HG03095 (cell line): ENCODE measurements at regions not wholly inside any gene's neighbourhood (a gene's known extent, or its start where the extent isn't known, plus 50 kb on each side); places are given as distances from the start of the nearest gene placed in this dataset.
"Not testable (repeated sequence)": the region's sequence is repeated elsewhere in the genome, so short reads cannot be mapped to it uniquely, and the experiment has no call there.

Source experiments
- ATAC-seq: cut with Tn5 transposase; IDR thresholded peaks from one replicate; pipeline ENCODE4 v1.9.1; 2021; ENCODE audit warnings: moderate library complexity; ENCODE audit not compliant: unreplicated experiment

DNA sequence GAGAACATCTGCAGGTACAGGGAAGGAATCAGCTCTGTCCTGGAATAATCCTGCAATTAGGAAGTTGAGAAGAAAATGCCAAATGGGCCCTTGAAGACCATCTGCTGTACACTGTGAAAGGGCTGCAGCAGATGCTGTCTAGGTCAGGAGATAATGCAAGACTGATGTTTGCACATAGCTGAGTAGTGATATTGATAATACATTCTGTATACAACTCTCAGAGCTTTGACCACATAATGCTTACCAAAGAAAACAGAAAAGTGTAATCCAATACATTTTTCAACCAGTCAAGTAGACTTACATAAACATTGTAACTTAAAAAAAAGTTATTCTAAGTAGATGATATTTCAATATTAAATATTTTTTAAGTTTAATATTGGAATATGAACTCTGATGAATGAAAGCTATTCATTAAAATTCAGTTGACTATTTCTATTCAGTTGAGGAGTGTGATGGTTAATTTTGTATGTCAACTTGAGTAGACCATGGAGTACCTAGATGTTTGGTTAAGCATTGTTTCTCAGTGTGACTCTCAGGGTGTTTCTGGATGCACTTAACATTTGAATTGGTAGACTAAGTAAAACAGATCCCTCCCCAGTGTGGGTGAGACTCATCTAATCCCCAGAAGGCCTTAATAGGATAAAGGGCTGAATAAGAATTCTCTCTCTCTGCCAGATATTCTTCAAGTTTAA, 380.1 kb upstream of the PRR16 start:
- no peak for ATAC-seq

DNA sequence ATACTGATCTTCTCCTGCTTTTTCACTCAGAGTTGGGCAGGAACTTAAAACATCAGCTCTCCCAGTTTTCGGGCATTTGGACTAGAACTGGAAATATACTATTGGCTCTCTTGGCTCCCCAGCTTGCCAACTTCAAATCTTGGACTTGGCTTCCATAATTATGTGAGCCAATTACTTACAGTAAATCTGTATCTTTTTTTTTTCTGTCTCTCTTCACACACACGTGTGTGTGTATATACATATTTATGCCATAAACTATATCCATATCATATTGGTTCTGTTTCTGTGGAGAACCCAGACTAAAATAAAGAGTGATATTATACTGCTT, 379.6 kb upstream of the PRR16 start:
- no peak for ATAC-seq

DNA sequence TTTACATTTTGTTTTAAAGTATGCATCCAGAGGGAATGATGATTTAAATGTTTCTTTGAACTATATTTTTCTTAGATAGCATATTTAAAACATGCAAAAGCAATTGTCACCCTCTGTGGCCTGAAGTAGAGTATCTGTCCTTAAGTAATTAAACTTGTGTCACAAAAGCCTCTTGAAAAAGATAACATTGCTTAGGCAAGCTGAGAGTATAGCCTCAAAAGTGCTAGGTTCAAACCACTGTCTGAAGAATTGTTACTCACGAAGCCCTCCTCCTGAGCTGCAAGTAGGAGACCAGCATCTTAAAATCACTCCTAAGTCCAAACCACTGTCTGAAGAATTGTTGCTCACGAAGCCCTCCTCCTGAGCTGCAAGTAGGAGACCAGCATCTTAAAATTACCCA, 378.0 kb upstream of the PRR16 start:
- no peak for ATAC-seq

DNA sequence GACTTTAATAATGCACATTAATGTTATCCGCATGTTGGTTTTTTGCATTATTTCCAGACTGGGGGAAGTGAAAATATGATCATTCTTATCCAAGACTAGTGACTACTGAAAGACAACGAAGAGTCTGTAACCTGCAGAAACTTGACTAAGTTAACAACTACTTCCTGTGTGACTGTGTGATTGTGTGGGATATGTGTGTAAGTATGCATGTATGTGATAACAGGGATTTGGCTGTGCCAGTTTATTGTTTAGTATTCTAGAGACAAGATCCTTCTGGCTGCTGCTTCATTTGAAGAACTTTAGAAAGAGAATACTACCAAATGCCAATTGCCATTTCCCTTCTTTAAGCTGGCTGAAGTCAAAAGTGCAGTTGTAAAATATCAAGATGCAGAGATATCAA, 375.7 kb upstream of the PRR16 start:
- ATAC-seq = no peak

DNA sequence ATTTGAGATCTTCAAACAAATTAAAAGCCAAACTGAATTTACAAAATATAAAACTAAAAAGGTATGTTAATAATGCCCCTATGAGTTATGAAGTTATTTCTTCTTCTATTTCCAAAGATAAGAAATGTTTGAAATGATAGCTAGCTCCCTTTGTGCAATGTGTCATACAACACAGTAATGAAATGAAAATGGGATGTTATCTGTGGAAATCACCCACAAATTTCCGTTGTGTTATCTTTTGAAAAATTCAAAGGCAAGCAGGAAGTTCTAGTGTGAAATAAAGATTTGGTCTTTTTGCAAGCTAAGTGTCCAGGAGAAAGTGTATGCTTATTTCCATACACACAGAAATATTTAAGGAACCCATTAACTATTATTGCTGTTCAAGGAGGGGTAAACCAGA, 375.3 kb upstream of the PRR16 start:
- ATAC-seq = no peak

DNA sequence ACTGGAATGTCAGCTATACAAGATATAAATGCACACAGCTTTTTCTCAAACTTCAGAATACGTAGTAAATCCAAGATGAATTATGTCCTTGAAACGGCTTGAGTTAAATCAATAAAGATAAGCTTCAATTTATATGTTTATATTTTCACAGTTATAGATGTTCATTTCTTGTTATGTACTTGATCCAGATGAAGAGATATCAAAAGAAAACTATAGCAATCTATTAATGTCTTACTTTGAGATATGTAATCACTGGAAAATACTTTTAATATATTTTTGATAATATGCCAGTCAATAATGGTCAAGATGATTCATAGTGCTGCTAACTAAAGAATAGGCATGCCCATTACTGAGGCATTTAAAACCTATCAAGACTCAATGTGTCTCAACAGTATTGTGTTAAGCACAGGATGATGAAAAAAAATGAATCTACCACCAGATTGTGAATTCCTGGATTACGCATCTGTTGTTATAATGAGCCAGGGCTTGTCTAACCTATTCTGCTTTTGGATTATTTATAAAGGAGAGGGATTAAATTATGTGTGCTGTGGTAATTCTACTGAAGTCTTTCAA, 372.6 kb upstream of the PRR16 start:
- ATAC-seq = no peak

DNA sequence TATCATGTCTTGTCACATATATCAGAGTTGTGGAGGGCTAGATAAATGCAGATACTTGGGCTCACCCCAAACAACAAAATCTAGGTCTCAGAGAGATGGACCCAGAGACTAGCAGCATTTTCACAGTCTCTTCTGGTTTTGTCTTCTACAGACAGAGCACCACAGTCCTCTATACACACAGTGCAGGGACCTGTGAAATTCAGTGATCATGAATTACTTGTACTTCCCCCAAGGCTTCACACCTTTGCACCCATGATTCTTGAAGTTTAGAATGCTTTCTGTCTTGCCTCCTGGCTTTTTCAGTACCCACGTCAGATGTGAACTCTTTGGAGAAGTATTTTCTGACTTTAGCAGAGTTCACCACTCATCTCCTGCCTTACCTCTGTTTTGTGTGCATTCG, 371.5 kb upstream of the PRR16 start:
- no peak for ATAC-seq

DNA sequence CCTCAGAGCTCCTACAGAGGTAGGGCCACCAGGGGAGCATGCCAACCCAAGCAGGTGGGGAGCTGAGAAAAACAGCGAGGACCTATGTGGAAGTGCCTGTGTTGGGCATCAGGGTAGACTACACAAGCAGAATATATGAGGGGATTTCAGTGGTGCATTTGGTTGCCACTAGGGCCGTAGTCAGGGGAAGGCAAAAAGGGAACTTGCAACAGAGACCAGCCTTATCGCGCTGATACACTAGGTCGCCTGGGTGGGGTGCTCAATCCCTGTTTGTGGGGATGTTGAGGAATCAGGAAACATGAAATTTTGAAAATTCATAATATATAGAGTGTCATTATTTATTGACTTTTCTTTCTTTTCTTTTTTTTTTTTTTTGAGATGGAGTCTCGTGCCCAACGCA, 370.9 kb upstream of the PRR16 start:
- ATAC-seq = no peak

DNA sequence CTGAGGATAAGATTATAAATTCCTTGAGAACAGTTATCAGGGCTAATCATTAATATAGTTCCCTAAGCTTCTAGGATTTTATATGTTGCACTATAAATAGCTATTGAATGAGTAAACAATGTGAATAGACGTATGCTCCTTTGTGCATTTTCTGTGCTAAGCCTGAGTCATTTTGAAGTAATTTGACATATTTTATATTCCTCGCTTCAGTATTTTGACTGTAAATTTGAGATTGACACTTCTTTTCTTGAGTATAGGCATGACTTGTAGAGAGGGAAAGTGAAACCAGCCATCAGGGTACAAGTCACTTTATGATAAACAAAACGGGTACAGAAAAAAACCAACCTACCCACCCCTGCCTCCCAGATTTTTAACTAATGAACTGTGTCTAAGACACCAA, 367.7 kb upstream of the PRR16 start:
- ATAC-seq = no peak

DNA sequence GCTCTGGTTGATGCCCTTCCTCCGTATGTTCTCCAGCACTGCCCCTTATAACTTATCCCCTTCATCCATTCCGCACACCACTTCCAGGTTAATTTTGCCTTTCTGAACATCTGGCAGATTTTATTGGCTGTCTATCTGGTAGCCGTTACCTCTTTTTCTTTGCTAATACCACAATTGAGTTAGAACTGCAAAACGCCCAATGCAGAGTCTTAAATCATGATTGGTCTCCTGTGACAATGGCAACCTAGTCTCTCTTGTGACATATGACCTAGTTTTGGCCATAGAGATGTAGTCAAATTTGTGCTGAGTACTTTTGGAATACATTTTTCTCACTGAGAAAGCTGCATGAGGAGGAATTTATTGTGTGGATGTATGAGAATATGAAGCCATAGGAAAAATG, 365.7 kb upstream of the PRR16 start:
- ATAC-seq = no peak

DNA sequence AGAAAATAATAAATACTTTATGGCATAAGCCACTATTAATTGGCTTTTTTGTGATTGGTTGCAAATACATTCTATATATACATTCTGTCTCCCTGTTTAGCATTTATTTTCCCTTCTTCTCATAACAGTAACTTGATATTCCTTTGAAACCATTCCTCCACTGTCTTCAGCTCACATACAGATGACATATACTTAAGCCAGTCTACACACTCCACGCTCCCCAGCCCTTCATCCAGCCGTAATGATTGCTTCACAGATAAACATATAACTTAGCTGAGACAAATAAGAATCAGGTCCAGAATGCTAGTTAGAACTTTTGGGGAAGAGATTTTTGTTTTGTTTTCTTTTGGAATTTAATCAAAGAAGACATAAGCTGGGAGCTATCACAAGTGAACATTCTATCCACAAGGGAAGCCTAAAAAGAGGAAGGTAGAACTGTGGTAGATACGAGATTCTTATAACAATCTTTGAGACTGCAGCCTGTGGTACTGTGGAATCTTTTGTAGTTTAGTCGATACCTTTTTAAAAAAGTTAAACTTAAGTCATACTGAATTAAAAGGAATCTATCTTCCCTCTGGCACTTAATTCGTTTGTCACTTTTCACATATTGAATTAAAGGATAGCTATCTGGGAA, 365.1 kb upstream of the PRR16 start:
- ATAC-seq = no peak

DNA sequence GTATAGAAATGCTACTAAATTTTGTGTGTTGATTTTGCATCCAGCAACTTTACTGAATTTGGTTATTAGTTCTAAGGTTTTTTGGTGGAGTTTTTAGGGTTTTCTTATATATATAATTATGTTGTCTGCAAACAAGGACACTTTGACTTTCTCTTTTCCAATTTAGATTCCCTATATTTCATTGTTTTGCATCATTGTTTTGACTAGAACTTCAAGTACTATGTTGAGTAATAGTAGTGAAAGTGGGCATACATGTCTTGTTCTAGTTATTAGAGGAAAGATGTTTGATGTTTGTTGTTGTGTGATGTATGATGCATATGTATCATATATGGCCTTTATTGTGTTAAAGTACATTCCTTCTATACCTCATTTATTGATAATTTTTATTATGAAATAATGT, 362.3 kb upstream of the PRR16 start:
- no peak for ATAC-seq

DNA sequence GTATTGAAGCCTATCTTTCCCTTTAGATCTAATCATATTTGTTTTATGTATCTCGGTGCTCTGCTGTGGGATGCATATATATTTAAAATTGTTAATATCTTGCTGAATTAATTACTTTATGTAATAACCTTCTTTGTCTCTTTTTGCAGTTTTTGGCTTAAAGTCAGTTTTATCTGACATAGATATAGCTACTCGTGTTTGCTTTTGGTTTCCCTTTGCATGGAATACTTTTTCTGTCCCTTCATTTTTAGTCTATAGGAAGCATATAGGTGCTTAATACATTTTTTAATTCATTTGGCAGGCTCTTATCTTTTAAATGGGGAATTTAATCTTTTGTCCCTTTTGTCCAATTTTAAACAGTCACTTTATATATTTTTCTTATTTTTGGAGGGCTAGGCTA, 360.6 kb upstream of the PRR16 start:
- ATAC-seq = no peak

DNA sequence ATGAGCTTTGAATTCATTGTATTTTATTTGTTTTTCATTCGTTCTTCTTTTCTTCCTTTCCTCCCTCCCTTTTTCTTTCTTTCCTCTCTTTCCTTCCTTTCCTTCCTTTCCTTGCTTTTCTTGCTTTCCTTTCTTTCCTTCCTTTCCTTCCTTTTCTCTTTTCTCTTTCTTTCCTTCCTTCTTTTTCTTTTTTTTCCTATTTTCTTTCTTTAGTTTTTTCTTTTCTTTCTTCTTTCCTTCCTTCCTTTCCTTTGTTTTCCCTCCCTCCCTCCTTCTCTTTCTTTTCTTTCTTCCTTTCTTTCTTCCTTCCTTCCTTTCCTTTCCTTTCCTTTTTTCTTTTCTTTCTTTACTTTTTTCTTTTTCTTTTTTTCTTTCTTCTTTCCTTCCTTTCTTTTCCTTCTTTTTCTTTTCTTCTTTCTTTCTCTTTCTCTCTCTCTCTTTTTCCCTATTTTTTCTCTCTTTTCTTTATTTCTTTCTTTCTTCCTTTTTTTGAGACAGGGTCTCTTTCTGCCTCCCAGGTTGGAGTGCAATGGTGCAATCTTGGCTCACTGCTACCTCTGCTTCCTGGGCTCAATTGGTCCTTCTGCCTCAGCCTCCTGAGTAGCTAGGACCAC, 357.1 kb upstream of the PRR16 start:
- no peak for ATAC-seq

DNA sequence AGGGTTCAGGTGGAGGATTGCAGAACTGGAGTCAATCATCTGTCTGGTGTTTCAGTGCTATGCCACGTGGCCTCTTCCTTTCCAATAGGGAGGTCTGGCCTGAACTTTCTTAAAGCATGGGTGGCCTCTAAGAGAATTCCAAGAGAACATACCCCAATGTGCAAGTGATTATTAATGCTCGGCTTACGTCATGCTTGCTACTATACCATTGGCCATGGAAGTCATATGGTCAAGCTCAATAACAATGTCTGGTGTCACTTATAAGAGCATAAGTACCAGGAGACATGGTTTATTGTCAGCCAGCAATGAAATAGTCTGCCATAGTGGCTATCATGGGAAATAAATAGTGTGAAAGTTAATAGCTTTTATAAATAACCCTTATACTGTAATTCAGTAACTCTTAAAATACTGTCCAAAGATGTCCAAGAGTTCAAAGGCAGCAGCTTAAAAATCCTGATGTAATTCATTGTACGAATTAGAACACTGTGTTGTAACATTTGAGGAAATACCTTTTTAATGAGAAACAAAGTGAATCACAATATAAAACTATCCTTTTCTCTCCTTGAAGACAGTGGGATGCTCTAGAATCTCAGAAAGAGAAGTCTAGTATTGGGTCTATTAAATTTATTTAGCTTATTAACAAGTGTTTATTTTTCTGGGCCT, 355.4 kb upstream of the PRR16 start:
- ATAC-seq = no peak

DNA sequence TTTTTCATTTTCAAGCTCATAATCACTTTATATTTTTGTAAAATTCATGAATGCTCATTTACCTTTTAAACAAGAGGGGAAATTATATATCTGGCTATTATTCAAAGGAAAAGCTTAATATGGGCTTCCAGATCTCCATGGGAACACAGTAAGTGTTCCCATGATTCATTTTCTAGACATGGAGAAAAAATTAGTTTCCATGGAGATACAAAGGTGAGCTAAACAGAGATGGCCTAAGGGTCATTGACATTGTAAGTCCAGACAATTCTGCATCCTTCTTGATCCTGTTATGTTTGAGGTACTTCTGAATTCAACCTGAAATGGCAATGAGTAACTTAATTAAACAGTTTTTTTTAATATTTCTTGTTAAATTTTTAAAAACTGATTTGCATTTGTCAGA, 341.4 kb upstream of the PRR16 start:
- no peak for ATAC-seq

DNA sequence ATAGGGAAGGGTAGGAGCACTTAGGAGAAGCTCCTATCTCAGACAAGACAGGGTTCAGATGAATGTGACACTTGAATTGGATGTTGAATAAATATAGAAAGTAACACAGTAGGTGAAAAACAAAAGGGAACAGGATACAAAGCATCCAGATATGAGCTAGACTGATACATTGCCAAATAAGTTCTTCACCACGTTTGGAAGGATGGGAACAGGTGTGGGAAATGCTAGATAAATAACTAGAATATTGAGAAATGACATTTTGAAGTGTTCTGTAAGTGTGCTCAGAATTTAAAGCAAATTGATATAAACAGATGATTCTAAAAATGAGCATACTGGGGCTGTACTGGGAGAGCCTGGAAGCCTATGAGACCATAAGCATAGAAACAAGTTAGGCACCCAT, 340.1 kb upstream of the PRR16 start:
- no peak for ATAC-seq

DNA sequence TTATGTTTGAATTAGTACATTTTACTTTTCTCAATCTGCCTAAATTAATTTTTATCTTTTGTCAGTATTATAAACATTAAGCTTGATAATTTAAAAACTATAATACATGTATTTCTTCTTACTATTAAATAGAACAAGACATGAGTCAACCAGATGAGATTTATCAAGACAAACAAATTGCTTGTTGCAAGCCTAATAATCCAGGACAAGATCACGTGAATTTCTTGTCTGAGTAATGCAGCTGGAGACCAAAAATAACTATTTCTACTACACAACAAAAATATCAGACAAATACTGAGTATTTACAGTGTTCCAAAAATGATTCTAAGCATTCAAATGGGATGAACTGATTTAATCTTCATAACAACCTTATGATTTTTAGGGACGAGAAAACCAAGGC, 339.1 kb upstream of the PRR16 start:
- ATAC-seq = no peak

DNA sequence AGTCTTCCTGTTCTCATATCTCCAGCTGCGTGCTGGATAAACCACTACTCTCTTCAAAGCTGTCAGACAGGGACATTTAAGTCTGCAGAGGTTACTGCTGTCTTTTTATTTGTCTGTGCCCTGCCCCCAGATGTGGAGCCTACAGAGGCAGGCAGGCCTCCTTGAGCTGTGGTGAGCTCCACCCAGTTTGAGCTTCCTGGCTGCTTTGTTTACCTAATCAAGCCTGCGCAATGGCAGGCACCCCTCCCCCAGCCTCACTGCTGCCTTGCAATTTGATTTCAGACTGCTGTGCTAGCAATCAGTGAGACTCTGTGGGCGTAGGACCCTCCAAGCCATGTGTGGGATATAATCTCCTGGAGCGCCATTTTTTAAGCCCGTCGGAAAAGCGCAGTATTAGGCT, 331.8 kb upstream of the PRR16 start:
- not testable (repeated sequence) for ATAC-seq

DNA sequence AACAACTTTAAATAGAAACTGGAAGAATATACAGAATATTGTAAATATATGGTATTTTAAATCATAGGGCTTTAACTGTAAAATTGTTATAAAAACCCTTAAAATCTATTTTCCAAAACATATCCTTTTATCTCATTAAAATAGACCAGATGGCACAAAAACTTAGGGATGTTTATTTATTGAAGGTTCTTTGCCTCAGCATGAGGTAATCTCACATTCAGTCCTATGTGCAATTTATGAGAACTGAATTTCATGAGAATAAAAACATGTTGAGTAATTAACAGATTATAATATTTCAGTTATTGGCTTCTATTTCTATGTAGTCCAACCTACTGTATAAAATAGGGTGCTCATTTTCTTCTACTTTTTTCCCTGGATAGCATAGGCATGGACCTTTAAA, 329.2 kb upstream of the PRR16 start:
- ATAC-seq = no peak

DNA sequence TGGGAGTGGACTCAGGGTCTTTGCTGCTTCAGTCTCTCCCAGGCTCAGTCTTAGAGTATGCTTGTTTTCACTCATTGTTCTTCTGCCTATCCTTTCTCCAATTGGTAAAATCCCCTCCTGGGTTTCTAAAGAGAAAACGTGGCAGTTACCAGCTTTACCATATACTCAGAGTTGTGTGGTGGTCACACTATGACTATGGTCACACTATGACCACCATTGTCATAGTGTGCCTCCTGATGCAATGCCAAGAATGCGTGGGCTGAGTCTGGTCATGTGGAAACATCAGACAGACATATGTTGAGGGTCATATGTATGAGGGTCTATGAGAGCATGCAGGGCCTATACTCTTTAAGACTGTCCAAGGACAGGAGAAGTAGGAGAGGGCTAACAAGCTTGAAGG, 326.5 kb upstream of the PRR16 start:
- no peak for ATAC-seq

DNA sequence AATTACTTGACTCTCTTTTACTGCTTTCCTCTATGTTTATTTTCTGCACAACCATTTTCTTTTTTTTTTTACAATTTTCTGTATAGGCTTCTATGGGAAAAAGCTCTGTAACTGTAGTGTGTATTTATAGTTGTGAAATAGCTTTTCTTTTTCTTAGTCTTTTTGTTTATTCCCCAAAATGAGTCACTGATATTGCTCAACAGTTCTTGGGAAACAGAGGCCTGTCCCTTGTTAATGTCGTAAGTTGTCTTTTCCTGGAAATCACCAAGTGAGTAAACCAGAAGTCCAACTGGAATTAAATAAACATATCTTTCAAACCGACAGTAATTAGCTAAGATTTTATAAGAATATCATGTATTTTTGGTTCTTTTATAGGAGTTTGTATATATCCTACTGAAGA, 325.1 kb upstream of the PRR16 start:
- no peak for ATAC-seq
